ENCODE measurements at regions not wholly inside any gene's neighbourhood (a gene's known extent, or its start where the extent isn't known, plus 50 kb on each side); places are given as distances from the start of the nearest gene placed in this dataset.

DNA sequence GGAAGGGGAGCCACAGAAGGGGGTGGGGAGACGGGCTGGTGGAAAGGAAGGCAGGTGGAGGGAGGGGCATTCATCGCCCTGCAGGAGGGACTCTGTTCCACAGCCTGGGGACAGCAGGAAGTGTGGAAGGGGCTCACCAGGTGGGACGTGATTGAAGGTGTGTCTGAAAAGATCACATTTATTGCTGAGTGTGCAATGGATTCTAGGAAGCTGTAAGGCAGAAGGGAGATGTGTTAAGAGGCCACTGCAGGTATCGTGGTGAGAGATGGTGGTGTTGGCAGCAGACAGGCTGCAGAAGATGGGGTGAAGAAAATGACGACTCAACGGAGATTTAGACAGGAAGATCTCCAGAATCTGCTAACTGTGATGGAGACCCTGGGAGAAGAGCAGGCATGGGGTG is 537.4 kb downstream of the MN1 start:
- no peak for DNase-seq

DNA sequence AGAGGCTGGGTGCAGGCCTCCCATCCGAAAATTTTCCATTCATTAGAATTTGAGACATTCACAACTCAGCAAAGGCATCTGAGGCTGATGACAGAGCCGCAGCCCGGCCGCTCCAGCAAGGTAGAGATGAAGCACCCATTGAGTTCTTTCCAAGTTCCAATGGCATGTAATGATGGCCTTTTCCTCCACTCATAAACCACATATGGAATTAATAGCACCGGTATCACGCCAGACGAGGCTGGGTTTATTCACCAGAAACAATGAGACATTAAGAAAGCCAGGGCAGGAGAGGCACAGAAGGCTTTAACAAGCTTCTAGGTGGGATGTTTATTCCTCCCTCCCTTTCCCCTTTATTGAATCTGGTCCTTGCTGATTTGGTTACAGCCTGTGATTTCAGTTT is 534.4 kb downstream of the MN1 start:
- no peak for DNase-seq

DNA sequence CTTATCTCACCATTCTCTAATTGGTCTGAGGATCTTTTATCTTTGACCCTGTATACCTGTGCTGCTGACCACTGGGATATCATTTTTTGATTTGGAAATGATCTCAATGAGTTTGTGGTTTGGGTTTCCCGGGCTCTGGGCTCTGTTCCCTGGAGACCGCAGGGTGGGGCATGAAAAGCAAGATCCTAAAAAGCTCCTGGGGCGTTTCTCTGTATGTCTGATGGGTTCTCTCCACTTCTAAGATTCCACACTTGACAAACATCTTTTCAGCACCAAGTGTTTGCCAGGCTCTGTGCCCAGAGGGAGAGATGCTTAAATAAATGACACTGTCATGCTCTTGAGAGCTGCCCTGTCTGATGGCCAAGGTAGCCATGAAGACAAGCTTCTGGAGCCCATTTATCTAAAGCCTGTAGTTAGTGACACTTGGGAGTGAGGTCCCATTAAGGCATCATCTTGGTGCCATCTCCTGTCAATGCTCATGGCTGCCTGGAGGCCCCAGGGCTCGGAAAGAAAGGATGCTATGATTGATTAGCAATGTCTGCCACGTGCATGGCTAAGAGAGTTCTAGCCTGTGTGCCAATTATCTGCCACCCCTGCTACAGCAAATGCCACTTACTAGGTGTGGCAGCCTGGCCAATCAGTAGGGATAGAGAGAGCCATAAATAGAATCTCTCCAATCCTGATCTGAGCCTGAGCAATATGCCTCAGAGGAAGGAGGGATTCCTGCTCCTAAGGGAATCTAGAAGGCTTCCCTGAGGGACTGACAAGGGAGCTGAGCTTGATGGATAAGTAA is 531.6 kb downstream of the MN1 start:
- DNase-seq = no peak

DNA sequence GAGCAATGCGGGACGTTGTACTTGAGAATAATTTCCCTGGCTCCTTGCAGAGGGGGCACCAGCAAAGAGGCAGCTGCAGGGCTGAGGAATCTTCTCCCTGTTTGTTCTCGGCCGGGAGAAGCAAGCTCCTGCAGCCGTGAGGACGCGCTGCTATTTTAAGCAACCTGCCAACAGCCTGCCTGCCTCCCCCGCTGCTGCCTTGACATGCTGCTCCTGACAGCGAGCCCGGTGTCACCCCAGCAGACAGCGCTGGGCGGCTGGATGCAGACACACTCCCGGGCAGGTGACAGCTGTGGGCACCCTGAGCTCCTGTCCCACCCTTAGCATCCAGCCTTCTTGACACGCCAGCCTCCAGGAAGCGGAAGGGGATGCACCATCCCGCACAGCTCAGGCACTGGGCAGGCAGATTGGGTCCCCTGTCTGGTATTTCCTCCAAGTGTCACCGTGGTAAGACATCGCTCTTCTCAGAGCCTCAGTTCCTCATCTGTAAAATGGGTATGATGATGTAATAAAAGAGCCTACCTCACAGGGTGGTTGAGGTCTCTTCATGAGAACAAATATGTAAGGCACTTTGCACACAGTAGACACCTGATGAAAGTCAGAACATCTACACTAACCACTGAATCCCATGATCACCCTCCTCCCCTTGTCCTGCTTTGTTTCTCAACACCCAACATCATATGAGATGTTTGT is 530.6 kb downstream of the MN1 start:
- DNase-seq = no peak

DNA sequence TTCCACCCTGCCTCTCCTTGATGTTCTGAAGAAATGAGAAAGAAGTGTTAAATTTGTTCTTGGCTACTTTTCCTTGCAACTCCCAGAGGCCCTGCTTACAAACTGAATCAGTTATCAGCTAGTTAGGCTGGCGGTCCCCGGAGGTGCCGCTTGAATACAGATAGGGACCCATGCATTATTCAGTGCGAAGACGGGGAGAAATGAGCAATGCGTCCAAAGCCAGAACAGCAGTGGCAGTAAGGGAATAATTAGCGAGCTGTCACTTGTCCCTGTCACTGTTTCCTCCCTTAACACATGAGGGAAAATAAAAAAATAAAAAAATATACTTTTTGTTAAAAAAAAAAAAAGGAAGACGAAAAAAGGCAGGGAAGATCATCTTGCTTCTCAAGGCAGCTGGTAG is 528.1 kb downstream of the MN1 start:
- no peak for DNase-seq

DNA sequence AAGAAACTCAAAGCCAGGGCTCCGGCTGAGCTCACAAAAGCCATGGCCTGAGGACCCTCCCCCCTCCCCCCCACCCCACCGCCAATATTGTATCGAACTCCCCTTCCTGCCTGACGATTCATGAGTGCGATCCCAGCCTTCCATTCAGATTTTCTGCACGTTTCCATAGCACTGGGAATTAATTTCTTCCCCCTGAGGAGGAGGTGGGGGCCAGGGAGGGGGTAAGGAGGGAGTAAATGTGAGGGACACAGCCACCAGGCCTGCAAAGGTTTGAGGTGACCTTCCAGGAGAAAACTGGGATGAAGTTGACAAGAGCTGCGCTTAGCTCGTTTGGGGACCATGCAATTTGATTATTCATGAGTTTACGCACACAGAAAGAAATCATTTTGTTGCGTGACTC is 527.7 kb downstream of the MN1 start:
- no peak for DNase-seq

DNA sequence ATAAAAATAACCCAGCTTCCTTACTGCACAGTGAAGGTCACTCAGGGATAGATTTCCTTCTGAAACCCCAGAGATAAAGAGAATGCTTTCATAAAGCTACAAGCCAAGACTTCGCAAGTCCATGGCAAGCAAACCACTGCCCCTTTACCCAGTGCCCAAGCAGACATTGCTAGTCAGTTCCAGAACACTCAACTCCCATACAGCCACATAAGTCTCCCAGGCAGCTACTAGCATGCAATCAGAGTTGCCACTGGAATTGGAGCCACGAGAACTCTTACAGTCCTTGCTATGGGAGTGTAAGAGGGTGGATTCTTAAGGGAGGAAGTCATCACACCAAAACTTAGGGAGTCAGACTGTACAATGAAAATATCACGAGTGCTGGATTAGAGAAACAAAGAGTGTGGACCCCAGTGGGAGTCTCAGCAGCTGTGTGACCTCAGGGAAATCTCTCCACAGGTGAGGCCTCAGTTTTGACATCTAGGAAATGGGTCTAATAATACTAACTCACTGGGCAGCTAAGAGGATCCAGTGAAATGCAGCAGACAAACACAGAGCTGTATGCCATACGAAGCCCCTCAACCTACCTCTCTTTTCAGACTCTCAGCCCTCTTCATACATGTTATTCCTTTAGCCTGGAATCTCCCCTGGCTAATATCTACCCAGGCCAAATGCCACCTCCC is 526.6 kb downstream of the MN1 start:
- DNase-seq = no peak

DNA sequence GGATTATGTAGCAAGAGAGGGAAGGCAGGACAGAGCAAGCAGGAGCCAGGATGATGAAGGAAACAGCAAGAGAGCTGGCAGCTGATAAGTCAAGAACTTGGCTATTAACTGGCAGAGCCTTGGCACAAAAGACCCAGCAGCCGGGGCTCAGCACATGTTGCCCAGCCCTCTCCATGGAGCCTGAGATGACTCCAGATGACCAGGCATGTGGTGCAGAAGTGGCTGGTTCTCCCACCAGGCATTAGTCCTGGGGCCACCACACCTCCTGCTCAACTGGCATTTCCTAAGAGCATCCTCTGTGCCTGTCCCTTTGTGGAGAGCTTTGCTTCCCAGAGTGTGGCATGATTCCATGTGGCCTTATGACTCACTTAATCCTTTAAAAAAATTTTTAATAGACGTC is 522.6 kb downstream of the MN1 start:
- DNase-seq = no peak

DNA sequence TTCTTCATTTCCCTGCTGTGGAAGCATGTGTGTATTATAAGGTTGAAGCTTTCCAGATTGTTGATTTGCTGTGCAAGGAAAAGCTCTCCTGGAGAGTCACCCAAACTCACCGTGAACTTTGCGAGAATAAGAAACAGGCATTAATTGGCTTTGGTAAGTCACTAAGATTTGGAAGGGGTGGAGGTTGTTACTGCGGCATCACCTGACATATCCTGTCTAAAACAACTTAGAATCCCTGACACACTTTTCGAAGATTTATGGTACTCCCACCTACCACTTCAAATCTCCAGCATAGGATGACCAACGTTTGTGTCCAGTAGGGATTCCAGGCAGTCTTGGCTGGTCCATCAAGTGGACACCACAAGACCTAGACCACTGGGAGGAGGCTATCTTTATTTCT is 518.3 kb downstream of the MN1 start:
- no peak for DNase-seq

DNA sequence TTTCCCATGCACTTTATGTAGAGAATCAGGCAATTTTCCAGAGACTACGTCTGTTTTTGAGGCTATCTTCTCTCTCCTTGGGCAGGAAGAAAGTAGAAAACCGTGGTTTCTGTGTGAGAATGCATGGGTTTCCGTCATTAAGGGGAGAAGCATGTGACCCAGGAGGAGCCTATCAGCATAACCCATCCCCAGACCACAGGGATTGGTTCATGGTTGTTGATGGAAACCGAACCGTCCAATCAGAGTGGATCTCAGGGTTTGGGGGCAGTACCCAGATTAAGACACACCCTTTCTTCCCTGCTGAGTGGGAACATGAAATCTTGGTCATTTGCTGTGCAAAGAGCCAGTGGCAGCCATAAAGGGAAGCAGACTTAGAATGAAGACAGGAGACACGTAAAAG is 517.8 kb downstream of the MN1 start:
- DNase-seq = no peak

DNA sequence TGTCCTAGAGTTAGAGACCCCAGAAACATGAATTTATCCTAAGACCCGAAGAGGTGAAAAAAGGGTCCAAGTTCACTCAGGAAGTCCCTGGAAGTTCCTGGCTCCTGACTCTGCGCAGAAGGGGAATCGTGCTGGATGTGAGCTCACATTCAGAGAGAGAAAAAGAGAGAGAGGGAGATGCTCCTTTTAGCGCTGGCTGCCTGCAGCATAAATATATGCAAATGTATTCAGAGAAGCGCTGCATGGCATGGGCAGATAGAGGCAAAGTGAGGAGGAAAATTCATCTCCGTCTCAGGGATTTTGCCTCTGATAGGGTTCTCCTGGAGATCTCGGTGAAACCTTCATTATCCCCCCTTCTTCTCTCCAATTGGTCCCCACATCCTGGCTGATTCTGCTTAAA is 517.2 kb downstream of the MN1 start:
- DNase-seq = no peak

DNA sequence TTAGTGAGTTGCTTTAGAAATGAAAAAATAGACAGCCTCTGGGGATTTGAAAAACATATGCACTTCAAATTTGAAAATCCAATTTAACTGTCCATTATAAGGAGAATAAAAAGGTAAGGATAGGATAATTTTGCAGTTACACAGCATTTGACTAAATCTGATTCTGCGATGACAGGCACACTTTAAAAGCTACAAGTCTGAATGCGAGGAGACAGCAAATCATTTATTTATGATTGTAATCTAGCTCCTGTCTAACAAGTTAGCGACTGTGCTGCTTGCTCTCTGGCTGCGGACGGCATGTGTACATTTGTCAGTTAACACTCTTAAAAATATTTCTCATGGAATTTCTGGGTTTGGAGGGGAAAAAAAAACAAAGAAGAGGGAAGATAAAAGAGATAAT is 514.8 kb downstream of the MN1 start:
- DNase-seq = no peak

DNA sequence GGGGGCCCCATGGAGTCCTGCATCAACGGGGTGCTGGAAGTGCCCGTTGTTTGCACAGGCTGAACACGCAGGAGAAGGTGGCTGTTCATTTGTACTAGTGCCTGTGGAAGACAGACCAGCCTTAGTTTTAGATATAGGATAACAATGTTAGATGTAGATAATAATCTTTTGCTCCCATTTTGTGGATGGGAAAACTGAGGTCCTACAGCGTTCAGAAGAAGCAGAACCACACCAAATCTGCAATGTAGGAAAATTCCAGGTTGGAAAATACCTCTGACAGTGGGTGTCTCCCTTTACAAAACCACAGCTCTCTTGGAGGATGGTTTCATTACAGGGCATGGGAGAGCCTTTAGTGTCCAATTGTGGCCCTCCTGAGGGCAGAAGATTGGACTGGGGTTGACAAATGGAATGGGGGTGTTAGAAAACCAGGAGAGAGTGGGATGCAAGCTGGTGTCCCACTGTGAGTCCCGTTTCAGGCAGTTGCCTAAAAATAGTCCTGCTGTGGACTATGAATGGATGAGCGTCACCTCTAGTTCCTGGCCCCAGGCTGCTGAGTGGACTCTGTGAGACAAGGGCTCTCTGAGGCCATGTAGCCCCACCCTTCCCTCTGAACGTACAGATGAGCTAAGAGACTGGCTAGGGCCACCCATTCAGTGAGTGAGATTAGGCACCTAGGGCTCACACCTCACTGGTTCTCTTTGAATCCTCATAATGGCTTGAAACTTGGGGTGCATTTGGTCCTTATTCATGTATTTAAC is 508.8 kb downstream of the MN1 start:
- no peak for DNase-seq

DNA sequence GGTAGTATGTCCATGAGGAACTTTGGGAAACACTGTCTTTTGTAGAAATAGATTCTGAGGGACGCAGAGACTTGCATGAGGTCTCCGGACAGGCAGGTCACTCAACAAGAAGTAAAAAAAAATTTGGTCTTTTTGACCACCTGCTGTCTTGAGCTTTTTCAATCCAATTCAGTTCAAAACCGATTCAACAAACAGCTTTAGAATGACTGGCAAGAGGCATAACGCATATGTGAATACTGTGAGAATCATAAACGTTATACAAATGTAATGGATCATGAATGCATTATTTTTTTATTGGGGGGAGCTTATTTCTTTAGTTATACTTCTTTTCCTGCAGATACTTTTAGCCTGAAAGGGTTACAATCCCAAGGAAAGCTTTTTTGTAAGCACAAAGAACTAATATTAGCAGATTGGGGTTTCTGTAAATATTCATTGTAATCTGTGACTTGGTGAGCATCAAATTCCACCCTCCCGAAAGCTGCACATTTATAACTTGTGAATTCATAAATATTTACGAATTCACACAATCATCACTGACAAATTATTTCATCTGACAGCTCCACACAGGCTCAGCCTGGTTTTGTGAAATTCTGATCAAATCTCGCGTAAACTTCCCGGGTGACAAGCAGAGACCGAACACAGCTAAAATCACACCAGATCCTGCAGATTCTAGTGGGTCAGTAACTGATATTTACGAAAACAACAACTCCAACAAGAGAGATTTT is 507.7 kb downstream of the MN1 start:
- DNase-seq = no peak

DNA sequence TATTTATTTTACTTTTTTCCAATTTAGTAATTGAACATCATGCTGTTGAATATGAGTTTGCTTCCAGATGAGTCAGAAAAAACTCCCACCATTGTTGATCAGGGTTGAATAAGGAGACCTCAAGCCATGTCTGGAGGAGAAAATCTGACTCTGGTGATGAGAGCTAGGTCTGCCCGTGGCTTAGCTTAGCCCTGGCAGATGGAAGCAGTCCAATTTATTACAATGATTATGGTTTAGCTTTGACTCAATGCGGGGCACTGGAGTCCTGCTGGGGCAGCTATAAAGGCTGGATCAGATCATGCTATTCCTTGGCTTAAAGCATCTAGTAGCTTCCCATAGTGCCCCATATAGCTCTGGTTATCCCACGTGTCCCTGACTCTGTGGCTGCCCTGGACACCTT is 506.5 kb downstream of the MN1 start:
- no peak for DNase-seq

DNA sequence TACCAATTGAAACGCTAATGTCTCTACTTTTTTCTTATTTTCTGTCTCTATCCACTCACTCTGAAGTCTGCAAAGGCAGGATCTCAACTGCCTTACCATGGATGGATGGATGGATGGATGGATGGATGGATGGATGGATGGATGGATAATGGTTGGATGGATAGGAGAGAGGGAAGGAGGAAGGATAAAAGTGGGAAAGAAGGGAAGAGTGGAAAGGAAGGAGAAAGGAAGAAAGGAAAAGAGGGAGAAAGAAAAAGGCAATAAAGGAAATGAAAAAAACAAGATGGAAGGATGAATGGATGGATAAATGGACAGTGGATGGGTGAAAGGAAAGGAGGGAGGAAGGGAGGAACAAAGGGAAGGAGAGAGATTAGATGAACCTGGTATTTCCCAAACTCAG is 506.0 kb downstream of the MN1 start:
- no peak for DNase-seq

DNA sequence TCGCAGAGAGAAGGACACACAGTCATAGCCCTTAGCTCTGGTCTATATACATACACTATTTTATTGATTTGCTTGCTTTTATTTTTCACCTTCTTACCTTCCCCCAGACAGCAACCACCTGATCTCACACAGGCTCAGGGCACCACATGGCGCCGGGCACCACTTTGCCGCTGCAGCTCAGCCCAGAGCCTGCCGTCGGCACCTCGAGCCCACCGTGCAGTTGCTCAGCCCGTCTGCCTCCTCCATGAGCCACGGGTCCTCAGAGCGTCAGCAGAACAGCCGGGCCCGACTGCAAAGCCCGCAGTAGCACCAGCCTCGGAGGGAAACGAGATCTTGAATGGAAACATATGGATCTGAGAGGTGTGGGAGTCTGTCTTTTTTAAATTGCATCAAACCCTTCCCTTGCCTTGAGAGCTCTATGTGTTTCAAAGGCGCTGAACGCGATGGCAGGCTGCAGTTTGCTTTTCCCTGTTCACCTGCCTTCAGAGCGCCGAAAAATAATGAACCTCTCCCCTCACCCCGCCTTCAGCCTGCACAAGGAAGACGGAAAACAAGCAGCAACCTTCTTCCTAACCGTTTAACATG is 505.4 kb downstream of the MN1 start:
- DNase-seq = no peak

DNA sequence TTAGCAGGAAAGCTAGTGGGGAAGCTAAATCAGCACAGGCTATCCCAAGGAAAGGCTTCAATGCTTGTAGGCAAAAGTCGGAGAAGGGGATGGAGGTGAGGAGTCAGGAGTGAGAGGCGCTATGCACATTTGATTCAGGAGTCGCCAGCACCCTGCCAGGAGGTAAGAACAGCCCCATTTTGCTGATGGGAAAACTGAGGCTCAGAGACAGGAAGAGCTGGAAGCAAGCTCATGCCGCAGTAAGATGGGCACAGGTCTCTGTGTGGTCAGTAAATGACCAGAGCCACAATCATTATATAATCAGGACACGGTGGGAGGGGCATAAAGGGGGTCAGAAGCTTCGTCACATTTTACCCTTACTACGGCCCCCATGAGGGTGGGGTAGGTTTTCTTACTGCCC is 504.4 kb downstream of the MN1 start:
- no peak for DNase-seq

DNA sequence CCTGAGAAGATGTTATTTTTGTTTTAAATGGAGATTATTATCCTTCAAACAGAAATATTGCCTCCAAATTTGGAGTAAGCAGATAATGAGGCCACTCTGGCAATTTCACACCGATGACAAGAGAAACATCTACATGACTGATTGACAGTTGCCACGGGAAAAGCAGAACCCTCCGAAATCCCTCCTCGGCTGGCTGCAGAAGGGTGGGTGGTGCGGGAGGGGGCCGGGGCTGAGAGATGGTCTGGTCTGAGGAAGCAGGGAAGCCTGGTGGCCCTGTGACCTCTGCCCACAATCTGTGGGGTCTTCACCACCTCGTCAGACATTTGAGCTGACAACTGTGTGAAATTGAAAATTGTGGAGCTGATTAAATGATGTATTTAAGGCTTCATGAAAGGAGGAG is 503.2 kb downstream of the MN1 start:
- no peak for DNase-seq

DNA sequence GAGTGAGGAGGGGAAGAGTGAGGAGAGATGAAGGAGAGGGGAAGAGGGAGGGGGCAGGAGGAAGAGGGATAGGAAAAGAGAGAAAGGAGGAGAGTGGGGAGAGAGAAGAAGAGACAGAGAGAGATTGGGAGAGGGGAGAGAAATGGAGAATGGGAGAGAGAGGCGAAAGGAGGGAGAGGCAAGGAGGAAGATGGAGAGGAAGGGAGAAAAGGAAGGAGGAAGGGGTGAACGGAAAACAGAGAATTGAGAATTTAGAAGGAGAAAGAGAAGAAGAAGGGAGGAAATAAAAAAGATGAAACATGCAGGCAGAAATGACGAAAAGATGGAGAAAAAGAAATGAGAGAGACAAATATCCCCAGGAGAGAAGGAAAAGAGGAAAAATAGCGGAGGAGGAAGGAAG is 502.8 kb downstream of the MN1 start:
- DNase-seq = no peak

DNA sequence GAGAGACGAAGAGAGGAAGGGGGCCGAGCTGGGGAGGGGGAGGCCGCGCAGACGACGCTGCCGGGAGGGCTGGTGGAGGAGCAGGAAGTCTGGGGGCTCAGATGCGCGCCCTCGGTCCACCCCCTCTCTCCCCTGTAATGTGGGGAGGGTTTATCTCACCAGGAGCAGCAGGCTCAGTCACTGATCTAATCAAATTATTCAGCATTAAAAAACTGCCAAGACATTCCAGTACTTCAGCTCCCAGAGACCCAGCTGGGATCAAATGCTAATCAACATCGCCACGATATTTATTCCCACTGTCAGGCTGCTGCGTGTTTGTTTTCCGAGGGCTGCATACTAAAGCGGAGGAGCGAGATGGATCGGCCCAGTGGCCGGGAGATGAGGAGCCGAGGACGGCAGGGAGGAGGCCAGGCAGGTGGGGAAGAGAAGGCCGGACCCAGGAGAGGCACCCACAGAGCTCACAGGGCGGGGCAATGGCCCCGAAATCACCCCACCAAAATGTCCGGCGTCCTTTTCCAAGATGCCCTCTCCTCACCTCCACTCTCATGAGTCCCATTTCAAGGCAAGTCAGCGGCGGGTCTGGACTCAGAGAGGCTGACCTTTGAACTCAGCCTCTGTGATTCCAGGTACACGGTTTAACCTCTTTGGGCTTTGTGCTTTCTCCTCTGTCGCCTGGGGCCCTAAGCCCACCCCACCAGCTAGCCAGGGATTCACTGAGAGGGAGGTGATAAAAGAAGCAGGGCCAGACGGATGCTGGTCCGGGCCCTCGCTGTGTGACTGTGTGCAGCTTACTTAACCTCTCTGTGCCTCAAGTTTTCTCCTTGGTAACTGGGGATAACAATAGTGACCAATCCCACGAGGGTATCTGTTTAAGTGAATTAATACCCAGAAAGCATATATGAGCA is 502.1 kb downstream of the MN1 start:
- DNase-seq = no peak

Data from NCI-H2107 (cell line).